Right forelimb (tissue), 1 donor: ENCODE measurements at regions not wholly inside any gene's neighbourhood (a gene's known extent, or its start where the extent isn't known, plus 50 kb on each side); places are given as distances from the start of the nearest gene placed in this dataset.

Source experiments
- DNase-seq: peaks from one replicate; pipeline ENCODE4 v3.0.0-alpha.2; 2018

DNA sequence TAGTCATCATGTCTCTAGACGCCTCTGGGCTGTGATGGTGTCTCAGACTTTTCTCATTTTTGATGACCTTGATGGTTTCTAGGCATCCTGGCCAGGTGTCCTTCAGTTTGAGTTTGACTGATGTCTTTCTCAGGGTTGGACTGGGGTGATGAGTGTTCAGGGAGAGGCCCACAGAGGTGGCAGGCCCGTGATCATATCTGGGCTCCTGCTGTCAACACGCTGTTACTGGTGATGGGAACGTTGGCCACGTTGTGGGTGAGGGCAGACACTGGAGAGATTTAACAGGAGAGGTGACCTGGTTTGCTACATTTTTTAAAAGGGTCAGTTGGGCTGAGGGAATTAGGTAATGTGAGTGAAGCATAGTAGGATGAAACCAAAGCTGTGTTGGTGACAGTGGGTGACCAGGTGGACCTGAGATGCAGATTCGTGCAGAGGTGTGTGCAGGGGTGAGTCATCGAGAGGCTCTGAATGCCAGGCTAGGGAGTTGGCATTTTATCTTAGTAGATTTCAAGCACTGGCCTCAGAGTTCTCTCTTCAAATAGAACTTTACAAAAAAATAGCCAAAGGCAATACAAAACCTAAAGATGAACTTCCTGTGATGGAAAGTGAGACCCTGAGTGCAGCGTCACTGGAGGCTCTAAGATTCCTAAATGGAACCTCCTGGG is 174.1 kb downstream of the CDH26 start:
- no peak for DNase-seq

DNA sequence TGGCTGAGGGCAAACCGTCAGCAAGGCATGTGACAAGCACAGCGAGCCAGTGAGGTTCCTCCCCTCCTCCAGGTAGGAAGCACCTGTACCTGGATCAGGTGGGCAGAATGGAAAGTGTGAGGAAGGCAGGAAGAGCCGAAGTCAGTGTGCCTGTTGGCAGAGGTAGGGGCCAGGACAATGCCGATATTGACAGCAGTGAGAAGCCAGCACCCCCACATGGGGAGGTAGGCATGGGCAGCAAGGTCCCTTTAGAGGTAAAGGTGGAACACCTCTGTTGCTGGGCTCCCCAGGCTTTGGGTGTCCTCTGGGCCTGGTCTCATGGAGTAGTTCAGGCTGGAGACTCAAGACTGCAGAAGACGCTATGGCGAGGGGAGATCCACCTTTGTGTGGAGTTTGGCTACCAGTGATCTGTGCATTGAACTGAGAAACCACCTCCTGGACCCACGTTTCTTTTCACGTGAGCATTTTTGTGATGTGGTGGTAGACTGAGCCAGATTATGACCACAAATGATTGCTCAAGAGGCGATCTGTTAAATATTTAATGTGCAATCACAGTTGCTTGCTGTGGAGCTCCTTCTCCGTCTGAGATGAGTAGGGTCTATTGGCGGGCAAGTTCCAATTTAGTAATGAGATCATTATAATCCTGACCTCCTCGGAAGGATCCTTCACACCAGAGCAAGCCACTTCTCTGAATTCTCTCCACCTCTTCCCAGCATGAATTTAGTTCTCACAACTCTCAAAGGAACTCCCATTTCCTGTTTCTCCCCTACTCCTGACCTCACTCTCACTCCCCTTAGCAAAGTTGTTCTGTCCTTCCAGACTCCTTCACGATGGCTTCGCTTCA is 174.8 kb downstream of the CDH26 start:
- no peak for DNase-seq

DNA sequence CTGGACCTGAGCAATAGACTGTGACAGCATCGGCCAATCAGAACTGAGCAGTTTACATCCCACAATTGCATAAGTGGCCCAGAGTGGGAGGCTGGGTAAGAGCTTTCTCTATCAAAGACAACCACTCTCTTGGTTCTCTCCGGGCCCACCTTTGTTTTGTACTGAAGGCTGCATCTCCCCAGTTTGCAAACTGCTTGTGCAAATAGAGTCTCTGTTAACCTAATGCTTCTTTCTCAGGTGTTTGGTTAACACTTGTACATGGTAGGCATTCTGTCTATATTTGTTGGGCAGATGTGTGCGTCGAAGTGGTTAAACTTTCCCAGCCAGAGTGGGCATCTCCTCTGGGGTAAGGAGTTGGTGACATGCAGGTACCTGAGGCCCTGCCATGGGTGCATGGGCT is 177.1 kb downstream of the CDH26 start:
- DNase-seq, result no peak

DNA sequence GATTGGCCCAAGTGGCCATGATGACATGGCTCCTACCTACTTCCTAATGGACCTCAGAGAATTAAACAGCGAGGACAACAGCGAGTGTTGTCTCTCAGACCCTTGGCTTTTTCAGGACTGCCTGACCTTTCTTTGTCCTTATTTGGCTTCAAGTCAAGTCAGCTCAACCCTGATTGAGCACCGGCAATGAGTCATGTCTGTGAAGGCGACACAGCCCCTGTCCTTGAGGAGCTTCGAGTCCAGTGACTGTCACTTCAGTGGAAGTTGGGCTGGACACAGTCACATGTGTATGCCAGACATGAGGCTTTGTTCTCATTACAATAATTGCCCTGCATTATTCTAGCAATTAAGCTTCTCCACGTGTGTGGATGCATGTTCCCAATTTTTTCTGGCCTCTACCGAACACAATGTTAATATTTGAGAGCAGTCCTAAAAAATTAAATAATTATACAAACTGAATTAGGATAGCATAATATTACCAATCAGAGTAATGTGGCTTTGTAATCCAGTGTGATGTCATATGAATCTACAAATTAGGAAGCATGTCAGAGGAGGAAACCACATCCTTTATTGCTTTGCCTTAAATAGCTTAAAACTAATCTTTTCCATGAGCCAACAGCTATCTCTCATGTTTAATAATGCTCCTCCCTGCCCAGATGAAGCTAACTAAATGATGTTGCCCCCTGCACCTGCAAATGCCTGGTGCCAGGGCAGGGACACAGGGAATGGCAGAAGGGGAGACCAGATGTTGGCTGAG is 178.6 kb downstream of the CDH26 start:
- DNase-seq, result no peak

DNA sequence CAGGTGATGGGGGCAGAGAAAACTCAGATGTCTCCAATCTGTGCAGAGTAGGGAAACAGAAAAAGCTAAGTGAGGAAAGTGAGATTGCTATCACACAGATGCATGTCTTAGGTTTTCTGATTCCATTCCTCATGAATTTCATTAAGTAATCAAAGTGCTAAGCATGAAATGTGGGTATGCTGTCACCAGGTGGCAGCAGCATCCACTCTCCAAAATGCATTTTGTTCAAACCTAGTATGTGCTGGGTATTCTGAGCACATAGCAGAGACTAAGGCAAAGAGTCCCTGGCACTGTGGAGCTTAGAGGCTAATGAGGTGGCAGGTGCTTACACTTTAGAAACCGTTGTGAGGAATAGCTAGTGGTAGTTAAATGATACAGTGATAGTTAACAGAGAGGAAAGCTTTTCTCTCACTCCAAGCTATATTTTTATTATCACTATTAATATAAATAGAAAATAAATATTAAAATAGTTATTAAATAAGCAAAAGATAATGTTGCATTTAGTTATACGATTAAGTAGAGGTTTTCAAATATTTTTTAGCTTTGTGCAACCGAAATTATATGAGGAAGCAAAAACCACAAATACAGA is 179.5 kb downstream of the CDH26 start:
- DNase-seq, result no peak

DNA sequence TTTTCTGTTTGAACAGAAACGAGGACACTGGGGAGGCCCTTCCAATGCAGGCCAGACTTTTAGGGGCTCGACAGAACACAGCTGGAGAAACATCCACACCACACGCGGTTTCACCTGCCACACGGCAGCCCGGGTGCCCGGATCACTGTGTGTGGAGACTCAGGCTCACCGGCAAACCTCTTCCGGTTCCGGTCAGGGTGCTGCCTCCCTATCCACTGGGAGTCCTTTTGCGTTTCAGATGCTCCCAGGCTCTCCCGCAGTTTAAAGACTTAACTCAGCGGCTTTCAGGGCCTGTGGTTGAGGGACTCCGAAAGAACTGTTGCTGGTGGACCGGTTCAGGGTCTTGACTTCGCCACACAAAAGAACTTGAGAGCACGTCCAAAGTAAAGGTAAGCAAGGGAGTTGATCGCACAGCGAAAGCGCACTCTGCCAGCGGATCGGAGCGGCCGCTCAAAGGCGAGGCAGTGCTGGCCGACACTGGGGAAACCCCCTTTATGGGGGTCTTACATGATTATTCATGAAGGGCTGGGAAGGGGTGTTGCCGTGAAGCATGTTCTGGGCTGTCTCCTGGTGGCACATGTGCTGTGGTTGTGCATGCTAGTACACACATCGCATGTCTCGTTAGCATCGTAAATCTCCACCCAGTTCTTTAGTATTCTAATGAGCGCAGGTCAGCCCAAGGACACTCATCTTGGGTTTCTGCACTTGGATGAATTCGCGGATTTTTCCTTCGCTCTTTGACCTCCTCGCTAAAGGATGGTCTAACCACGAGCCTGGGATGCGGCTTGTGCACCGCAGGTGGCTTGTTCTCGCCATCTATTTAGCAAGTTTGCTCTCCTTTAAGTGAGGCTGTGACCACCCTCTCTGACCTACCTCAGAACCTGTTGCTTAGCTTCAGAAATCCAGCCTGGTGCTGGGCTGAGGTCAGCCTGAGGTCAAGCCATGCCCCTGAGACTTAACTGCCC is 180.3 kb downstream of the CDH26 start:
- DNase-seq, result no peak

DNA sequence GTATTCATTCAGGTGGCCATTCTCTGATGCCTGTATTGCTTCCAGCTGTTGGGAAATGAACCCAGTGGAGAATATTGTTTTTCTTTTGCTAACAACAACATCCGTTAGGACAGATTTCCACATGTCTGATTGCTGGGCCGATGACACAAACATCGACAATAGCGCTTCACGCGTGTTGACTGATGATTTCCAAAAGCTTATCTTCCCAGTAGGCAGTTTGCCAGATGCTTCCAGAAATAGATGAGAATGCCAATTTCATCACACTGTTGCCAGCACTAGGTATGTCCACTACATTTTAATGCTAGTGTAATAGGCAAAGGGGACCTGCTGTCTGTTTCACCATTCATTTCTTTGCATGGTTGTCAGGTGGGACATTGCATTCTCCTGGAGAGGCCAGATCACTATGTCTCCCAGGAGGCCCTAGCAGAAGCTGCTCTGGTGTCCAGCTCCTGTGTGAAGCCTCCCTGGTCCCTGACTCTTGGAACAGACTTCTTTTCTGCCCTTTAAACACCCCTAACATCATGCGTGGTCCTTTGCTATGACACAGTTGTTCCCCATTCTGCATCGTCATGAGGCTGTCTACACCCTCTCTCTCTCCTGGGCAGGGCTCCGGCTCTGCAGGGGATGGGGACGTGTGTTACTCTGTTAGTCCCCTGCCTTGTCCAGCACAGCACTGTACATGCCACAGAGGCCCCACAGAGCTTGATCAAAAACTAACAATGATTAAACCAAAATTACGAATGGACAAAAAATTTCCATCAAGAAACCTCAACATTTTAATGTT is 181.6 kb downstream of the CDH26 start:
- no peak for DNase-seq

DNA sequence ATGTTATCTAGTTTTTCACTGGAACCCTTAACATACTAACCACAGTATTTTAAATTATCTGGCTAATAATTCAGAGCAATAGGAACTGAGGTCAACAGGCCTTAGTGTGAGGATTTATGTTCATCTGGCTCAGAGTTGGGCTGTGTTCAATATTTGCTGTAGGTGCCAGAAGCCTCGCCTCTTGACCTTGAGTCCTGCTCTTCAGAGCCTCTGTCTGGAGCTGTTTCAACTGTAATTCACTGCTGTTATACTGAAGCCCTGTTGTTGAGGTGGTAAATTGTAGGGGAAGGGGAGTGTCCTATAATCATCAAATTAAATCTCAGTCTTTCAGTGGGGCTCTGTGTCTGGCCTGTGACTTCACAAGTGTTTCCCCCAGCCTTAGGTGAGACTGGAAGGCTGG is 184.4 kb downstream of the CDH26 start:
- DNase-seq, result no peak

DNA sequence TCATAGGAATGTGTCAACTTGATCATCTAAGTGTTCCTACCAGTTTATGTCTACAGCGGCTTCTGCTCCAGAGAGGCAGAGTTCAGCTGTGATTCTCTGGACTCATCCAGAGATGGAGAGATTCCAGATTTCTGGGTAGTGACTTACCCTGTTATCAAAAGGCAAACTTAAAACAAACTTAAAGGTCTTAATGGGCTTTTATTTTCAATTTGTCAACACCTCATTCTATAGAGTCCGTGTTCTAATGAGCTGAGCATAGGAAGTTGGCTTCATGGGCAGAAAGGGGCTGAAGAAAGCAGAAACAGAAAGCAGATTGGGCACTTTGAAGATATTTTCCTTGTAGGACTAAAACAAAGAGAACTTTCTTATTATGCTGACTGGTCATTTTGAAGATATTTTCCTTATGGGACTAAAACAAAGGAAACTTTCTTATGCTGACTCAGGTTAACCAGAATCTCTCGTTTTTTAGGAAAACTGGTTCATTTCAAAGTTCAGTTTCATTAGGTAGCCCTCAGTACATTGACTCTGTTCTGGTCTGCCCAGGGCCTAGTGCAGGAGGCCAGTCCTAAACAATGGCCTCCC is 185.1 kb downstream of the CDH26 start:
- no peak for DNase-seq

GRCh38 chr20:60144404-60144803 is 186.2 kb downstream of the CDH26 start:
- no peak for DNase-seq

- no peak for DNase-seq
These were observed 186.8 kb downstream of the CDH26 start for GRCh38 chr20:60144974-60145527.

DNA sequence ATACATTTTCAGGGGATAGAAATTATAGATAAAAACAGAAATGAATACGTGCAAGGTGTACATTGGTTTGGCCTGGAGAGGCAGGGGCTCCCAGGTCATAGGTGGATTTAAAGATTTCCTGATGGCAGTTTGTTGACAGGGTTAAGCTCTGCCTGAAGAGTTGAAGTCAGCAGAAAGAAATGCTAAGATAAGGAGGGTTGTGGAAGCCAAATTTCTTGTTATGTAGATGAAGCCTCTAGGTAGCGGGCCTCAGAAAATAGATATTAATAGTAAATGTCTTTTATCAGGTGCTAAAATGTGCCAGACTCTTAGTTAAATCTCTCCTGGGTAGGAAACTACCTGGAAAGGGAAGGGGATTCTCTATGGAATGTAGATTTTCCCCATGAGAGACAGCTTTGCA is 188.8 kb downstream of the CDH26 start:
- DNase-seq, result no peak

DNA sequence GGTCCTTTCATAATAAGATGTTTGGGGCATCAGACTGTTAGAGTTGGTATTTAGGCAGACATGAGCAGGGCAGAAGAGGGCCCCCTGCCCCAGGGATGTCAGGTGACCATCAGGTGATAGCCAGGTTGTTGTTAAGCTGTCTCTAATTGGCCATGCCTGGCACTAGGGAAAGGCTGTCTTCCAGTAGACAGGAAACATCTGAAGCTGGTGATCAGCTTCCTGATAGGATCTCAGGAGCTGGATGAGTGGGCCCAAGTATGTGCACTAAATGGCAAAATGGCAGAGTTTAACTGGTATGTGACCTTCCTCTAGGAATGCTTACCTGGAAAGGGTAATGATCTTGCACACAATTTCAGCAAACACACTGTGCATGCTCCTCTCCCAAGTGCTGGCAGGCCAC is 190.7 kb downstream of the CDH26 start:
- DNase-seq, result no peak

DNA sequence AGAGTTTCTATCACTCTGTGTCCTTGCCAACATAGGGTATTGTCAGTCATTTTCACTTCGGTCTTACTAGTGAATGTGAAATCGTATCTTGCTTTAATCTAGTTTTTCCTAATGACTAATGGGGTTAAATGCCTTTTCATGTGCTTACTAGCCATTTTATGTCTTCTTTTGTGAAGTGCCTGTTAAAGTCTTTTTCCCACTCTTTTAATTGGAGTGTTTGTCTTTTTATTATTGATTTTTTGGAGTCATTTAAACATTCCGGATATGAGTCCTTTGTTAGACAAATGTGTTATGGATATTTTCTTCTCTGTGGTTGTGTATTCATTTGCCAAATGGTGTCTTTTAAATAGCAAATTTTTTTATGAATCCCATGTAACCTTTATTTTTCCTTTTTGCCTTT is 194.6 kb downstream of the CDH26 start:
- DNase-seq, result no peak

DNA sequence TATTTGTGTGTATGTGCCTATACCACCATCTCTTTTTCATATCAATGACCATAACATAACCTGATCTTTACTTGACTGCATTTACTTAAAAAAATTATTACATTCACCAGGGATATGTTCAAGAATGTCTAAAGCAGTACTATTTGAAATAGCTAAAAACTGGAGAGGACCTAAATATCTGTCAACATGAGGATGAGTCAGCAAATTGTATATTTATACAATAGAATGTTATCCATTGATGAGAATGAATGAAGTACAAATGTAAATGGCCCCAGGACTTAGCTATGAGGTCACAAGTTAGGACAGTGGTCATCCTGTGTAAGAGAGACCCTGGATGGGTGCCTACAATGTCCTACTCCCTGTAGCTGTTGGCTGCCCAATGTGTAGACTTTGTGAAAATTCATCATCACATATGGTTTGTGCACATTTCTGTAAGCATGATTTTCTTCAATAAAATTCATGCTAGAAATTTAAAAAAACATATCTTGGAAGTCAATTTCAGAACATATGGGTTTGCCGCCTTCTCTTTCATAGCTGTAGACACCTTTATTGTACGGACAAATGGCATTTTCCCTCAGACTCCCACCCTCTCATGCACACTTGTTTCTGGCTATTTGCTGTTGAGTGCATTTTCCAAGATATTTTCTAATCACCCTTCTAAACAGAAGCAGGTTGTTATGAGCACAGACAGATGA is 202.4 kb downstream of the CDH26 start:
- DNase-seq, result no peak

DNA sequence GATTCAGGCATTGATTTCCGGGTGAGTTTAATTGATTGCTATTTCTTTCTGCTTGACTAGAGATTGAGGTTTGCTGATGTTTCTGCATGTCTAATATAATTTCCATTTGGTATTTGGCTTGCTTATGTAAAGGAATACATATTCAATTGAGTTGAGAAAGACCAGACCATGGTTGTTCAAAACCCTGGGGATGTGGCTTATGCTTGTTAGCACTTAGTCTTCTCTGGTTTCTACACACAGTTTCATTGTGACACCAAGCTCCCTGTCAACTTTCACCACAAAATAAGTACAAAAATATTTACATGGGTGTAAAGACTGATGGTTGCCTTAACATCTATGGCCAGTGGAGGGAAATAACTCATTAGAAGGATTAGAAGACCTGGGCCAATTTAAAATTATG is 209.6 kb downstream of the CDH26 start:
- no peak for DNase-seq

DNA sequence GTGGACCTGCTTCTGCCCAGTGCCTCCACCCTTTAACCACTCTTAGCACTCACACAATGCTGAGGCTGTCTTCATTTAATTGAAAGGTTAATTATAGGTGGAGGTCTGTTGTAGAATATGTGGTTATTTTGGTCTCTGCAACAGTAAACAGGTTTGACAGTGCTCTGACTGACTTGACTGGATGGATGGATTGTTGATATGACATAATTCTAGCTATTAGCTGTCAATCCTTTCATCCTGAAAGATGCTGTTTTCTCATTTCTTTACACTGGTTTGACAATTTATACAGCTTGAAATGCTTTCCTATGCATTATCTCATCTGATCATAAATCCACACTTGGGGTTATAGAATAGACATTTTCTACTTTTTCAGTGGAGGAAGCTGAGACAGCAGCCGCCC is 210.7 kb downstream of the CDH26 start:
- DNase-seq, result no peak

DNA sequence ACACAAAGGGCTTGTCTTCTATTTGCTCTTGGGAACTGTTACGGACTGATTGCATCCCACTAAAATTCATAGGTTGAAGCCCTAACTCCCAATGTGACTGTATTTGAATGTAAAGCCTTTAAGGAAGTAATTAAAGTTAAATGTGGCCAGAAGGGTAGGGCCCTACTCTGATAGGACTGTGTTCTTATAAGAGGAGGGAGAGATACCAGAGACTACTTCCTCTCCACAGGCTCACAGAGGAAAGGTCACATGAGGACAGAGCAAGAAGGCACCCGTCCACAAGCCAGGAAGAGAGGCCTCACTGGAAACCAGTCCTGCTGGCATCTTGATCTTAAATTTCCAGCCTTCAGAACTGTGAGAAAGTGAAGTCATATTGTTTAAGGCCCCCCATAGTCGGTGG is 211.9 kb downstream of the CDH26 start:
- no peak for DNase-seq

- DNase-seq, result no peak
These were observed 213.1 kb downstream of the CDH26 start for GRCh38 chr20:60171313-60171712.

DNA sequence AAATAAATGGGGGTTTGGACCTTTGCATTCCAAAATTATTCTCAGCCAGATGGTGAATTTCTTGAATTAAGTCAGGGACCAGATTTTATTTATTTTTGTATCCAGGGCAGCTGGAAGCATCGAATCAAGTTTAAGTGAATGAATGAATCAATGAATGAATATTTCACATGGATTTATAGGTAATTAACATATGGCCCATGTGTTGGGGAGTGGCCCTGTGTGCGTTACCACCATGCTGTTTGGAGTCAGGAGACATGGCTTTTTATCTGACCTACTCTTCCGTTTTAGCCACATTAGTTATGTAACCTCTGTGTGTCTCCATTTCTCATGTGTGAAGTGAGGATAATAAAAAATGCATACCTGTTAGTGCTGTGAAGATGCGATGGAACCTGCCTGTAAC is 213.5 kb downstream of the CDH26 start:
- DNase-seq, result no peak
